ENCODE measurements at regions not wholly inside any gene's neighbourhood (a gene's known extent, or its start where the extent isn't known, plus 50 kb on each side); places are given as distances from the start of the nearest gene placed in this dataset.

GRCh38 chr7:54860003-54860775, 101.2 kb upstream of the SEC61G start:
- no peak for TF ChIP-seq POLR2A (IDR thresholded peaks at IDR 0.05; ENCODE audit: low read length)
- TF ChIP-seq GATA1 (IDR thresholded peaks at IDR 0.05; ENCODE audit: low read depth, low read length): no peak
